ENCODE measurements at regions not wholly inside any gene's neighbourhood (a gene's known extent, or its start where the extent isn't known, plus 50 kb on each side); places are given as distances from the start of the nearest gene placed in this dataset.

DNA sequence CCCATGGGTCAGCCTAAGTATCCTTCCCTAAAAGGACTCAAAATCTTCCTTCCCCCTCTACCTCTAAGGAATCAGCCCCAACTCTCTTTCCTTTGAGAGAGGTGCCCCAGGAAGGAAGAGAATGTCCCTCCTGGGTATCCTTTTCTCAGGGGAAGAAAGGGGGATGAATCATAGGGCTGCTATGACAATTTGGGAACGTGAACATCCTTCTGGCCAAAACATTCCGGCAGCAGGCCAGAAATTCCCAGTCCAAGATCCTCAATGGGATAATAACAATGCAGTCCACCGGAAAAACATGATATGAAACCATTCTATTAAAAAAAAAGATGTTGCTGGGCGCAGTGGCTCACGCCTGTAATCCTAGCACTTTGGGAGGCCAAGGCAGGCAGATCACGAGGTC lies 50.8 kb upstream of the CACNA2D3 start:
- 81 to 87% (median 82%) methylated on average over 6 of the region's 6 CpGs for WGBS, 3 donors
- no peak overlapping the region for H3K4me3 ChIP-seq (ENCODE audit: low read depth in 1 of 3, low read length in 3 of 3)
- H3K27me3 ChIP-seq (ENCODE audit: control insufficient read depth in 3 of 3, insufficient read depth in 3 of 3, low read length in 3 of 3) = peaks cover 0 to 4% (median 0%) of the 10 kb centered on the region in 3 donors
- no peak overlapping the region for H3K27ac ChIP-seq (ENCODE audit: low read depth in 1 of 3, low read length in 2 of 3)
- DNase-seq (no peak), FAIRE-seq (no peak)
- peaks cover 1 to 18% of the 10 kb centered on the region in 2 donors for H3K9me3 ChIP-seq (ENCODE audit: control insufficient read depth in 2 of 2, insufficient read depth in 1 of 2, low read depth in 1 of 2, low read length in 1 of 2)
- H3K36me3 ChIP-seq (ENCODE audit: control insufficient read depth in 3 of 3, insufficient read depth in 2 of 3, low read depth in 1 of 3, low read length in 3 of 3) = no peaks in the 10 kb centered on the region
- H3K4me1 ChIP-seq (ENCODE audit: control insufficient read depth in 3 of 3, insufficient read depth in 2 of 3, low read depth in 1 of 3, low read length in 2 of 3) = no peaks in the 10 kb centered on the region

DNA sequence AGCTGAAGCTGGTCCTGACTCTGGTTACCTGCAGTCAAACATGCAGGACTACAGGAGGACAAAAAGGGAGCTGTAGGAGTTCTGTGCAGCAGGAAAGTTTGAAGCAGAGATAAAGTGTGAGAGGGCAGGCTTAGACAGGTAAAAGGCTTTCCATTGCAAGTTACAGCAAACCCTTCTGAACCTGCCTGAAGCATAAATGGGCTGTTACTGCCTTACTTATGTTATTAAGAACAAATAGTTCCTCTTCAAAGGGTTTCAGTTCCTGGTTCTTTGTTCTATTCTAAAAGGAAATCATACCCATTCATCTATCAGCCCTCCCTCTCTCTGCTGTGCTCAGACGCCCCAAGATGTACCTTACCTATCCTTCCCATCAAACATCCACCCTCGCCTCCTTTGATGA lies 52.4 kb upstream of the CACNA2D3 start:
- Histone ChIP-seq H3K9me3 (ENCODE audit: control insufficient read depth in 2 of 2, insufficient read depth in 1 of 2, low read depth in 1 of 2, low read length in 1 of 2) (peaks cover 1 to 18% of the 10 kb centered on the region in 2 donors), H3K4me3 (ENCODE audit: low read depth in 1 of 3, low read length in 3 of 3) (no peak overlapping the region), H3K27ac (ENCODE audit: low read depth in 1 of 3, low read length in 2 of 3) (no peak overlapping the region), H3K4me1 (ENCODE audit: control insufficient read depth in 3 of 3, insufficient read depth in 2 of 3, low read depth in 1 of 3, low read length in 2 of 3) (no peaks in the 10 kb centered on the region), H3K27me3 (ENCODE audit: control insufficient read depth in 3 of 3, insufficient read depth in 3 of 3, low read length in 3 of 3) (peaks cover 0 to 4% (median 0%) of the 10 kb centered on the region in 3 donors), H3K36me3 (ENCODE audit: control insufficient read depth in 3 of 3, insufficient read depth in 2 of 3, low read depth in 1 of 3, low read length in 3 of 3) (no peaks in the 10 kb centered on the region)
- WGBS, 3 donors = 75 to 85% (median 84%) methylated on average over 2 of the region's 2 CpGs
- FAIRE-seq = no peak
- no peak for DNase-seq

- H3K4me3 ChIP-seq (ENCODE audit: low read depth in 1 of 3, low read length in 3 of 3) = no peak overlapping the region
- WGBS, 3 donors = 45 to 50% (median 49%) methylated on average over 8 of the region's 8 CpGs
- no peak for FAIRE-seq
- H3K4me1 ChIP-seq (ENCODE audit: control insufficient read depth in 3 of 3, insufficient read depth in 2 of 3, low read depth in 1 of 3, low read length in 2 of 3) = no peaks in the 10 kb centered on the region
- no peak overlapping the region for H3K27ac ChIP-seq (ENCODE audit: low read depth in 1 of 3, low read length in 2 of 3)
- peaks cover 1 to 18% of the 10 kb centered on the region in 2 donors for H3K9me3 ChIP-seq (ENCODE audit: control insufficient read depth in 2 of 2, insufficient read depth in 1 of 2, low read depth in 1 of 2, low read length in 1 of 2)
- no peaks in the 10 kb centered on the region for H3K27me3 ChIP-seq (ENCODE audit: control insufficient read depth in 3 of 3, insufficient read depth in 3 of 3, low read length in 3 of 3)
- H3K36me3 ChIP-seq (ENCODE audit: control insufficient read depth in 3 of 3, insufficient read depth in 2 of 3, low read depth in 1 of 3, low read length in 3 of 3) = no peaks in the 10 kb centered on the region
- no peak for DNase-seq
These were observed 55.2 kb upstream of the CACNA2D3 start for GRCh38 chr3:54067055-54067698.

DNA sequence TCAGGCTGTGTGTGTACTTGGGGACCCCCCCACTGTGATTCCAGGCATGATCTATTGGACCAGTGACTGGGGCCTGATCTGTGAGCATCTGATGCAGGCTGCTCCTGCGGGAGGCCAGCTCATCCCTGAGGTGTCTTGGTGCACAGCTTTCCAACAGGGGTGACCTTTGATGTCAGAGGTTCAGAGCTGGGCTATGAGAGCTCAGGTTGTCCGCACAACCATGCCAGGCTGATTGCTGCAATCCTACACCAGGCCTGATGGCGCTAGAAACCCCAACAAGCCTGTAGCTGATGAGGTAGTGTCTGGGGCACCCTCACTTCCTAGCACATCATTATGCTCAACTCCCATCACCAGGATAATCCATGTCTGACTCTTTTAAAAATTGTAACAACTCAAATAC lies 56.1 kb upstream of the CACNA2D3 start:
- no peak overlapping the region for H3K4me3 ChIP-seq (ENCODE audit: low read depth in 1 of 3, low read length in 3 of 3)
- H3K36me3 ChIP-seq (ENCODE audit: control insufficient read depth in 3 of 3, insufficient read depth in 2 of 3, low read depth in 1 of 3, low read length in 3 of 3) = no peaks in the 10 kb centered on the region
- FAIRE-seq (no peak), DNase-seq (no peak)
- H3K4me1 ChIP-seq (ENCODE audit: control insufficient read depth in 3 of 3, insufficient read depth in 2 of 3, low read depth in 1 of 3, low read length in 2 of 3) = no peaks in the 10 kb centered on the region
- 78 to 85% (median 84%) methylated on average over 3 of the region's 3 CpGs for WGBS, 3 donors
- H3K27me3 ChIP-seq (ENCODE audit: control insufficient read depth in 3 of 3, insufficient read depth in 3 of 3, low read length in 3 of 3) = no peaks in the 10 kb centered on the region
- no peak overlapping the region for H3K27ac ChIP-seq (ENCODE audit: low read depth in 1 of 3, low read length in 2 of 3)
- H3K9me3 ChIP-seq (ENCODE audit: control insufficient read depth in 2 of 2, insufficient read depth in 1 of 2, low read depth in 1 of 2, low read length in 1 of 2) = peaks cover 1 to 18% of the 10 kb centered on the region in 2 donors

- no peaks in the 10 kb centered on the region for H3K4me1 ChIP-seq (ENCODE audit: control insufficient read depth in 3 of 3, insufficient read depth in 2 of 3, low read depth in 1 of 3, low read length in 2 of 3)
- 51 to 57% (median 54%) methylated on average over 4 of the region's 4 CpGs for WGBS, 3 donors
- no peak overlapping the region for H3K4me3 ChIP-seq (ENCODE audit: low read depth in 1 of 3, low read length in 3 of 3)
- peaks cover 1 to 11% of the 10 kb centered on the region in 2 donors for H3K9me3 ChIP-seq (ENCODE audit: control insufficient read depth in 2 of 2, insufficient read depth in 1 of 2, low read depth in 1 of 2, low read length in 1 of 2)
- no peak for DNase-seq
- FAIRE-seq = no peak
- no peaks in the 10 kb centered on the region for H3K27me3 ChIP-seq (ENCODE audit: control insufficient read depth in 3 of 3, insufficient read depth in 3 of 3, low read length in 3 of 3)
- H3K27ac ChIP-seq (ENCODE audit: low read depth in 1 of 3, low read length in 2 of 3) = no peak overlapping the region
- no peaks in the 10 kb centered on the region for H3K36me3 ChIP-seq (ENCODE audit: control insufficient read depth in 3 of 3, insufficient read depth in 2 of 3, low read depth in 1 of 3, low read length in 3 of 3)
These were observed 56.8 kb upstream of the CACNA2D3 start for GRCh38 chr3:54065586-54065985.

DNA sequence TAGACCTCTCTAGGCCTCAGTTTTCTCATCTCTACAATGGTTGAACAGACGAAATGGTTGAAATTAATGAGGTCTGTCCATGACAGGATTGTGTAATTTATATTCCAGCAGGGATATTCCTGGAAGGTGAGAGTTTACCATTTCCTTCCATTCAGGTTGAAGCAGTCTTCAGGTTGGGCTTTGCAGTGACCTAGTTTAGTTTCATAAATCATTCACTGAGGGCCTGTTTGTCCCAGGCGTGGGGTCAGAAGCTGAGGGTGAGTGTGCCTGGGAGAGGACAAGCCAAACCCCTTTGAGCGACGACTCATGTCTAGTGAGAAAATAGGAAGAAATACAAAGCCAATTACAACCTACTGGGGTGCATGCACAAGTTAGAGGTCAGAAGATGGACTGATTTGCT lies 57.2 kb upstream of the CACNA2D3 start:
- FAIRE-seq (no peak), DNase-seq (no peak)
- H3K36me3 ChIP-seq (ENCODE audit: control insufficient read depth in 3 of 3, insufficient read depth in 2 of 3, low read depth in 1 of 3, low read length in 3 of 3) = no peaks in the 10 kb centered on the region
- no peaks in the 10 kb centered on the region for H3K27me3 ChIP-seq (ENCODE audit: control insufficient read depth in 3 of 3, insufficient read depth in 3 of 3, low read length in 3 of 3)
- no peak overlapping the region for H3K27ac ChIP-seq (ENCODE audit: low read depth in 1 of 3, low read length in 2 of 3)
- no peaks in the 10 kb centered on the region for H3K4me1 ChIP-seq (ENCODE audit: control insufficient read depth in 3 of 3, insufficient read depth in 2 of 3, low read depth in 1 of 3, low read length in 2 of 3)
- H3K9me3 ChIP-seq (ENCODE audit: control insufficient read depth in 2 of 2, insufficient read depth in 1 of 2, low read depth in 1 of 2, low read length in 1 of 2) = peaks cover 1 to 7% of the 10 kb centered on the region in 2 donors
- WGBS, 3 donors = 44 to 68% (median 68%) methylated on average over 4 of the region's 4 CpGs
- no peak overlapping the region for H3K4me3 ChIP-seq (ENCODE audit: low read depth in 1 of 3, low read length in 3 of 3)

DNA sequence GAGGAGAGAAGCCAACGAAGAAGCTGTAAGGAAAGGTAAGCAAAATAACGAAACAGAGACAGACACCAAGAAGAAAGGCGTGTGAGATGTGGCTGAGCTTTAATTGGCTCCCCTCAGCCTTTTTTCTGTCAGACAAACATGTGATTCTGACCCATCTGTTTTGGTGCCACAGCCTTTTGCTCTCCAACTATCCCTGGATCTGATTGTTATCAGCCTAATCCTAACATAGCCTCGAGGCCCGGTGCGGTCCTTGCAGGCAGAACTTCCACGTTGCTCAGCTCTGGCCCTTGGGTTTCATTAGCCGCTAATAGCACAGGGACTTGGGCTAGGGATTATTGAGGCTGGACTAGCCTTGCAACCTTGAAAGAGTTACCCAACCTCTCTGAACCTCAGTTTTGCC lies 57.9 kb upstream of the CACNA2D3 start:
- 69 to 76% (median 76%) methylated on average over 8 of the region's 8 CpGs for WGBS, 3 donors
- Histone ChIP-seq H3K4me3 (ENCODE audit: low read depth in 1 of 3, low read length in 3 of 3) (no peak overlapping the region), H3K27ac (ENCODE audit: low read depth in 1 of 3, low read length in 2 of 3) (no peak overlapping the region), H3K9me3 (ENCODE audit: control insufficient read depth in 2 of 2, insufficient read depth in 1 of 2, low read depth in 1 of 2, low read length in 1 of 2) (peaks cover 0 to under 1% of the 10 kb centered on the region in 2 donors), H3K36me3 (ENCODE audit: control insufficient read depth in 3 of 3, insufficient read depth in 2 of 3, low read depth in 1 of 3, low read length in 3 of 3) (no peaks in the 10 kb centered on the region), H3K4me1 (ENCODE audit: control insufficient read depth in 3 of 3, insufficient read depth in 2 of 3, low read depth in 1 of 3, low read length in 2 of 3) (no peaks in the 10 kb centered on the region), H3K27me3 (ENCODE audit: control insufficient read depth in 3 of 3, insufficient read depth in 3 of 3, low read length in 3 of 3) (no peaks in the 10 kb centered on the region)
- FAIRE-seq (no peak), DNase-seq (no peak)

GRCh38 chr3:54062546-54062945 lies 59.8 kb upstream of the CACNA2D3 start:
- H3K36me3 ChIP-seq (ENCODE audit: control insufficient read depth in 3 of 3, insufficient read depth in 2 of 3, low read depth in 1 of 3, low read length in 3 of 3) = no peaks in the 10 kb centered on the region
- H3K4me1 ChIP-seq (ENCODE audit: control insufficient read depth in 3 of 3, insufficient read depth in 2 of 3, low read depth in 1 of 3, low read length in 2 of 3) = no peaks in the 10 kb centered on the region
- no peaks in the 10 kb centered on the region for H3K9me3 ChIP-seq (ENCODE audit: control insufficient read depth in 2 of 2, insufficient read depth in 1 of 2, low read depth in 1 of 2, low read length in 1 of 2)
- FAIRE-seq (no peak), DNase-seq (no peak)
- H3K27me3 ChIP-seq (ENCODE audit: control insufficient read depth in 3 of 3, insufficient read depth in 3 of 3, low read length in 3 of 3) = no peaks in the 10 kb centered on the region
- 81 to 85% (median 85%) methylated on average over 3 of the region's 3 CpGs for WGBS, 3 donors
- no peak overlapping the region for H3K4me3 ChIP-seq (ENCODE audit: low read depth in 1 of 3, low read length in 3 of 3)
- no peak overlapping the region for H3K27ac ChIP-seq (ENCODE audit: low read depth in 1 of 3, low read length in 2 of 3)

DNA sequence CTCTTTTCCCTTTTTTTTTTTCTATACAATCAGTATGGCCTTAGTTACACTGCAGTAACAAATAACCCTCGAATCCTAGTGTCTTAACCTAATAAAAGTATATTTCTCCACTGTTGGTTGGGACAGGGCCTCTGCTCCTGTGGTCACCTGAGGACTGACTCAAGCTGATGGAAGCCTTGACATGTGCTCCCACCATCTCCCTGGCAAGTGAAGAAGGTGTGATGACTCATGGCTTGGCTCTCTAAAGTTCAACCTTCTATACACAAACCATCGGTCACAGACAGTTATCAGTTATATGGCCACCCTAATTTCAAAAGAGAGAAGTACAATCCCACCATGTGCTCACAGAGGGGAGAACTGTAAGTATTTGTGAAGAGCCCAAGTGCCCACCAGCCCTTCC lies 65.8 kb upstream of the CACNA2D3 start:
- 47 to 72% (median 68%) methylated on average over 2 of the region's 2 CpGs for WGBS, 3 donors
- Histone ChIP-seq H3K27me3 (ENCODE audit: control insufficient read depth in 3 of 3, insufficient read depth in 3 of 3, low read length in 3 of 3) (peaks cover 0 to 3% (median 1%) of the 10 kb centered on the region in 3 donors), H3K9me3 (ENCODE audit: control insufficient read depth in 2 of 2, insufficient read depth in 1 of 2, low read depth in 1 of 2, low read length in 1 of 2) (no peaks in the 10 kb centered on the region), H3K27ac (ENCODE audit: low read depth in 1 of 3, low read length in 2 of 3) (no peak overlapping the region), H3K36me3 (ENCODE audit: control insufficient read depth in 3 of 3, insufficient read depth in 2 of 3, low read depth in 1 of 3, low read length in 3 of 3) (no peaks in the 10 kb centered on the region), H3K4me1 (ENCODE audit: control insufficient read depth in 3 of 3, insufficient read depth in 2 of 3, low read depth in 1 of 3, low read length in 2 of 3) (no peaks in the 10 kb centered on the region), H3K4me3 (ENCODE audit: low read depth in 1 of 3, low read length in 3 of 3) (no peak overlapping the region)
- FAIRE-seq = no peak
- no peak for DNase-seq

Measured in small intestine (tissue), 7 donors.